CD4-positive, alpha-beta T cell treated with Interleukin-1 beta for 1 hour (primary cell): ENCODE measurements at regions not wholly inside any gene's neighbourhood (a gene's known extent, or its start where the extent isn't known, plus 50 kb on each side); places are given as distances from the start of the nearest gene placed in this dataset.

ENCODE experiments used
- DNase-seq, 2 donors: peaks; one replicate each; pipeline ENCODE4 v3.0.0-alpha.2; 2020 to 2022

DNA sequence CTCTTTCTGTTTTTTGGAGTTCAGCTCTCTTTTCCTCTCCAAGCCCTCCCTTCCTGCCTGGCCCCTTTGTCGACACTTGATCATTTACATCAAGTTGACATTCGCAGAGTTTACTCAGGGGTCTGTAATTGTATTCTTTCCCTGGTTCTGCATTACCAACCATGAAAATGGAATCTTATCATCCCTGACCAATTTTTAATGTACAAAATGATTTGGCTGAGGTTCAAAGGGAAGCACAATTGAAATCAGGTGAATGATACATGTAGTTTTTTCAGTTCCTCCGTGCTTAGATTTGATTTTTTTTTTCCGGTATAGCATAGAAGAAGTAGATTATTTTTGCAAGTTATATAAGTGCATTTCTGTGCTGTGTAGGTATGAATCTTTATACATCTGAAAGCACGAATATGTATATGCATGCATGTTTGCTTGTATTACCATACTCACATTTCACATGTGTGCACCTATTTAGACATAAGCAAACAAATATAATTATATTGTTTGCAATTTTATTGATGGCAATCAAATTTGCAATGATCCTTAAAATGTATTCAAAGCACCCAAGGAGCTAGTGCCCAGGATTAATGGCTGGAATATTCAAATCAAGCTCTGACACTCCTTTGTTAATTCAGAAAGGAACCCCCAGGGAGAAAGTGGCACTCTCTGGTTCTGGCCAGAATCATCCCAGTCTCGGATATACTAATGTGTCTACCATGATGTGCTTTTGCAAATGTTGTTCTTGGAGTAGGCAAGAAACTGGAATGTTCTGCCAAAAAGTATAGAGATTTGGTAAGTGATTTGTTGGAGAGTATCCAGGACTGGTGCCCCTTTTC lies 189.3 kb downstream of the VRK1 start:
- DNase-seq = no peak

DNA sequence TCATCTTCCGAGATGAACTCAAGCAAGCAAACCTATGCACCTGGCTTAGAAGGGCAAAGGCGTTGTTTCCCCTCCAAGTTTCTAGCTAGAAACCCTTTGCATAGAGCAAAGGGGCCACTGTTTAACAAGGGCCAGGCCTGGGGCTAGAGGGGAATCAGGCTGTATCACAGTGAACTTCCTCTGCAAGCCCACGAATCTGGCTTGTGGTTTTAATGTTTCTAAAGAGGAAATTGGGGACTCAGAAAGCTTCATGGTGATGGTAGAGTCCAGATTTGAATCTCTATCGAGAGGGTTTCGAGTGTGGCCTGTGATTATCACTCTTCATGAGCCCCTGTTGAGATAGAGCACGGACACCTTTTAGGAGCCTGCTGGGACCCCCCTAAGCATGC lies 189.9 kb downstream of the VRK1 start:
- no peak for DNase-seq

DNA sequence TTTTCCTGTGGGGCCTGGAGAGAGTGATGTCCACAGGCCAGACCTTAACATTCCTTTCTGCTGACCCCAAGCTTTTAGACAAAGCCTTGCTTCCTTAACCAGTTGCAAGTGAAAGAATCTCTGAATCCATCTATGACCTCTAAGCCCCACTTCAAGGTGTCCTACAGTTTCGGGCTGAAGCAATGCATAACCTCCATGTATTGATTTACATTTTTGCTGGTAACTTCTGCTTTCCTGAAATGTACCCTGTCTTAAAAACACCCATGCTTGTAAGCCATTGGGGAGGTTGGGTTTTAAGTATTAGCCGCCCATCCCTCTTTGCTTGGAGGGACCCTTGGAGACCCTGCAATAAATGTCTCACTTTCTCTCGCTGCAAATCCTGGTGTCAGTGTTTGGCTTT lies 190.6 kb downstream of the VRK1 start:
- DNase-seq = no peak

DNA sequence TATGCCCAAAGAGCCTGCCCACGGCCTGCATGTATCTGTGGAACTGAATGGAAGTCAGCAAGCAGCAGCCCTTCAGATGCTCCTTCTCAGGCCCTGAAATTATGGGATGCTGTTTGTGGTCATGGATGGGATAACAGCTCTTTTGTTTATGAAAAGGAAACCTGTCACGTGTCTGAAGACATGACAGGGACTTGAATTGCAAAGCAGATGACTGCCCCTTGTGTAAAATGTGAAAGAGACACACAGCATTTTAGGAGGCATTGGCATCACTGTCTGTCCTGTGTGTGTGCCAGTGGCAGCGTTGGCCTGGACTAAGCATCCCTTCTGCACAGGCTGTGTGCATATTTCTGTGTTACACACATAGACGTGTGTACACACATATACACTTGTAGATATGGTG lies 192.1 kb downstream of the VRK1 start:
- DNase-seq = no peak

DNA sequence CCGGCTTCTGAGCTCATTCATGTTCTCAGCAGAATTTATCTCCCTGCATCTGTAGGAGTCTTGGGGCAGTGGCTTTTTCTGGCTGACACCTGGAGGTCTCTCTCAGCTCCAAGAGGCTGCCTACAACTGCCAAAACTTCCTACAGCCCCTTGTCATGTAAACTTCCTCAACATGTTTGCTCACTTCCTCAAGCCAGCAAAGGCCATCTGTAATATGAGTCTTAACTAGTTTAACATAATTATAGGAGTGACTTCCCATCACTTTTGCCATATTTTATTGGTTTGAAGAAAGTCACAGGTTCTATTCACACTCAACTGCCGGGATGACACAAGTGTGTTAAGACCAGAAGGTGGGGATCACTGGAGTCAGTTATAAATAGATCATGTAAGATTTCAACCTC lies 194.0 kb downstream of the VRK1 start:
- no peak for DNase-seq

DNA sequence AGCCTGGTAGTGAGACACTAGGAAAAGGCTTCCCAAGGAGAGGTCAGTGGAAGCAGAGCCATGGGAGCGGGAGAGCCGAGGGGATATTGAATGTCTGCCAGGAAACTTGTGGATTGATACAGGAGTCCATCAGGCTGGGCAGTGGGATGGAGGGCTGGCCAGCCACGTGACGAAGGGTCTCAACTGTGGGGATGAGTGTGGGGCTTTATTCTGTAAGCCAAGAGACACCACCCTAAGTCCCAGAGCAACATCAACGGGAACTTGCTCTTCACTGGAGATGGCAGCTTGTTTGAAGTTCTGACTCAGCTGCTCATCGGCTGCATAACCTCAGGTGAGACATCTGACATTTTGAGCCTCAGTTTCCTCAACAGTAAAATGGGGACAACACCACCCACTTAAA lies 197.8 kb downstream of the VRK1 start:
- no peak for DNase-seq

DNA sequence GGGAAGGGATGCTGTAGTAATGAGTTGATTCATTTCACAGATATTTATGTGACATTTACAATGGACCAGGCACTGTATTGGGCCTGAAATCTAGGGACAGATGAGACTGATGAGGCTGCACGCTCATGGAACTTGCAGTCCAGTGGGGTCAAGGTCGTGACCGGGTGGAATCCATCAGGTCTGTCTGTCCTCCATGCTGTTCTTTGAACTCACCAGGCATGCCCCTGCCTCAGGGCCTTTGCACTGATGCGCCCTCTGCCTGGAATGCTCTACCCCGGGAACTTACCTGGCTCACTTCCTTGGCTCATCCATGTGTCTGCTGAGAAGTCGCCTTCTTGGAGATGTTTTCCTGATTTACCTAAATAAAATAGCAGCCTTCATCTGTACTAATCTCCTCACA lies 200.1 kb downstream of the VRK1 start:
- no peak for DNase-seq

DNA sequence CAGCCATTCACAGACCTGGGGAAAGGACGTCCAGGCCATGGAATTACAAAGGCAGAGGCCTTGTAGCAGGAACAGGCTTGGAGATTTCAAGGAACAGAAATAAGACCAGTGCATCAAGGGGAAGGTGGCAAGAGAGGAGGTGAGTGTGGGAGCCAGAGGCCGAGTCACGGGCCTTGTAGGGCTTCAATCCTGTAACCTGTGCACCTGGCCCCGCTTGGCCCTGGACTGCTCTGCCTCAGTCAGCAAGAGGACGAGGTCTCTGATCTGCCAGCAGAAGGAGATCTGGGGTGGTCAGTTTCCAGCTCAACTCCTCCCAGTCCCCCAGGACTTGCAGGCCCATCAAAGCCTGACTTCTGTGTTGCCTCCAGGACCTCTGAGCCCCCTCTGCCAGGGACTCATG lies 200.8 kb downstream of the VRK1 start:
- no peak for DNase-seq

DNA sequence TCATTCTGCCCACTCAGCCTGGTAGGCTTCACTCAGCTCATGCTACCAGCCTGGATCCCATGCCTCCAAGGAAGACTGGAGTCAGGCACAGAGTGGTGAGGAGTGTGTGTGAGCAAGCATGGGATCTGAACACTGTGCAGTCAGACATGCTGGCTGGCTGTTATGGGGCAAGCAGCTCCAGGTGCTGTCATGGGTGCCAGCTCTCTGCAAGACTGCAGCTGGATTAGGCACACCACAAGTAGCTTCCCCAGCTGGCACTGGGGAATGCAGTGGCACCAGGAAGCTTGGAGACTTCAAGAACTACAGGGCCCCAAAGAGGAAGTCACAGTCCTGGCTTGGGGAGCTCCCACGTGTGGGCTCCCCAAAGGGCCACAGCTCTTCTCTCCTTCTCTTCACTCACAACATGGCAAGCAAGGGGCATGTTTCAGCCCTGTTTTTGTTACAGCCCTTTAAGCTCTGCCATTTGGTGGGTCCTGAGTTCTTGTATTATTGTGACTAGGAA lies 202.5 kb downstream of the VRK1 start:
- no peak for DNase-seq

DNA sequence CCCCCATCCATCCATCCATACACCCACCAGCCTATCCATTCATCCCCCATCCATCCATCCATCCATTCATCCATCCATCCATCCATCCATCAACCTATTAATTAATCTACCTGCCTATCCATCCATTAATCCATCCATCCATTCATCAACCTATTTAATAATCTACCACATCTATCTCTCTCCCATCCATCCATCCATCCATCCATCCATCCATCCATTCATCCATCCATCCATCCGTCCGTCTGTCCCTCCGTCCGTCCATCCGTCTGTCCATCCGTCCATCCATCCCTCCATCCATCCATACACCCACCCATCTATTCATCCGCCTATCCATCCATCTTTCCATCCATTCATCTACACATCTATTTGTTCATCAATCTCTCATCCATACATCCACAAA lies 205.3 kb downstream of the VRK1 start:
- no peak for DNase-seq

DNA sequence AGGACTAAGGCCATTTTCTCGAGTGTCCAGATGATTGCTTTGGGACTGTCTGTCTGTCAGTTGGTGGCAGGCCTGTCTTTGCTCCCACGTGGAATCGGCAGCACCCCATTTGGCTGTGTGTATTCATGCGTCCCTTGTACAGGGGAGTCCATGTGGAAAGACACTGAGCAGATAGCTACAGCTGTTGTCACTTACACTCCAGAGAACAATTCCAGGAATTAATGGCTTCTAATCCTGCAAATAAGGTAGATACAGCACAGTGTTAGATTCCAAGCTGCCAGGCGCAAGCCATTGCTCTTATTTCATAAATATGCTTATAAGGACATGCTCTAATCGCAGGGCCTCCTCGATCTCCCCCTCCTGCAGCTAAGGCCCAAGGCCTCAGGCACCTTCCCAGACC lies 208.8 kb downstream of the VRK1 start:
- no peak for DNase-seq

DNA sequence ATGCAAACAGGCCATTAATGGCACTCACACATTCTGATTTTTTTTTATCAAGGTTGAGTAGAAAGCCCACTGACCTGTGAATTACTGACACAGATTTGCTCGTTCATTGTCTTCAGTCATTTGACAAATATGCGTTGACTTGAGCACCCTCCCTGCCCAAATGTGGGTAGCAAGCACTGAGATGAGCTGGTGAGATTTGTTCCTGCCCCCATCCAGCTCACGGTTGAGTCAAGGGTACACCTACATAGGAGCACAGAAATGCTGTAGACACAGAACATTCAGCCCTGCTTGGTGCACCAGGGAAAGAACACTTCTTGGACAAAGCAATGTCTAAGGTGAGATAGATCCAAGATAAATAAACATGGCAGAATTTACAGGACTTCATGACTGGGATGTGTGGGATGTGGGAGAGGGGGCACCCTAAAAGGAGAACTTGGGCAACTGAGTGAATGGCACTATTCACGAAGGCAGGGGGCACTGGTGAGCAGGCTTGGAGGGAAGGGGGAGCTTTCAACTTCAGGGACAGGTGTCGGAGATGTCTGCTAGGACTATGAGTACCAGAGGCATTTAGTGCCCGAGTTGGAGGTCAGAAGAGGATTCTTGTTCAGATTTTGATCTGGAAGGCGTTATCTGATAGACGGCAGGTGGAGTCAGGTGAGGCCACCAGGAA lies 213.4 kb downstream of the VRK1 start:
- no peak for DNase-seq

DNA sequence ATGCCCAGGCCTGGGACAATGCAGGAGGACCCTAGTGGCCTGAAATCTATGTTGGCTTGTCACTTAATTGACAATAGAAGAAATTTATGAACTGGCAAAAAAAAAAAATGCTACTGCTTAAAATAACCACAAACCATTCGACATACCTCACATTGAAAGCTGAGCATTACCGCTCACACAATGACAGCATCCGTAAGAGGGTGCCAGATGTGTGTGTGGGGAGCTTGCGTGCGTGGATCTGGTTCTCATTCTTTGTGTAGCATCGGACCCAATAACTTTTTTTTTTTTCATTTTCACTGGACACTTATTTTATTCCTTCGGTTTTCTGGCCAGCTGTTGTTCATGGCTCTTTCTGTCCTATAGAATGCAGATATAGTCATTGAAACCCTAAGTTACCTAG lies 216.7 kb downstream of the VRK1 start:
- DNase-seq = no peak

DNA sequence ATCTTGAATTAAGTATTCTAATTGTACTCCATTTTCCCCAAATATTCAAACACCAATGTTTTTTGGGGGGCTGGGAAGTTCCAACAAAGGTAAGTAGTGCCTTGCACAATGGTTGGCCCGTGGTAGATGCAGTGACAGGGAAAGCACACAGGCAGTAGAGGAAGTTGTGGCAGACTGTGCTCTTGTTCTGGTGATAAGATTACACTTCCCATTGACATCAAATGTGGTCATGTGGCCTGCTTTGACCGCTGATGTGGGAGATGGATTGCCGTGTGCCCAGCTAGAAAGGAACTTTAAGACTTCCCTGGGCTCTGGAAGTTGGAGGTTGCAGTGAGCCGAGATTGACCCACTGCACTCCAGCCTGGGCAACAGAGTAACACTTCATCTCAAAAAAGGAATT lies 223.8 kb downstream of the VRK1 start:
- no peak for DNase-seq

DNA sequence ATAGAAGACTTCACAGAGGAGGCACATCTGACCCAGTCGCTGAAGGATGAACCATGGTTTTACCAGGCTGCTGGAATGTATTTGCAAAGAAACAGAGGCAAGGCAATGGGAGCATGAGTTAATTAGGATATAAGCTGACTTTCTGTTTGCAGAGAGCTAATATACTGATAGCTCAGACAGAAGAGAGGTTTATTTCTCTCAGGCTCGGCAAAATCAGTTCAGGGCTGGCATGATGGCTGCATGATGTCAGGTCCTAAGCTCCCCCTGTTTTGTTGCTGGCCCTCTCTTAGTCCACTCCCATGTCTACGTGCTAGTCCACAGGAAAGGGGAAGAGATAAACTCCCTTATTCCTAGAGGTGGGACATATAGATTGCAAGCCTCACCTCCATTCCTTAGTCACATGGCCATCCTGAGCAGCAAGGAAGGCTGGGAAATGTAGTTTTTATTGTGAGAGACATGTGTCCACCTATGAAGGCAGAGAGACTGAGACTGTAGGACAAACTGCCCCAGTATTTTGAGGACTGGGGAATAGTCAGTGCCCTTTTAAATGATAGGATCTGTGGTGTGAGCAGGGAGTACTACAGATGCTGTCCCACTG lies 224.5 kb downstream of the VRK1 start:
- no peak for DNase-seq

DNA sequence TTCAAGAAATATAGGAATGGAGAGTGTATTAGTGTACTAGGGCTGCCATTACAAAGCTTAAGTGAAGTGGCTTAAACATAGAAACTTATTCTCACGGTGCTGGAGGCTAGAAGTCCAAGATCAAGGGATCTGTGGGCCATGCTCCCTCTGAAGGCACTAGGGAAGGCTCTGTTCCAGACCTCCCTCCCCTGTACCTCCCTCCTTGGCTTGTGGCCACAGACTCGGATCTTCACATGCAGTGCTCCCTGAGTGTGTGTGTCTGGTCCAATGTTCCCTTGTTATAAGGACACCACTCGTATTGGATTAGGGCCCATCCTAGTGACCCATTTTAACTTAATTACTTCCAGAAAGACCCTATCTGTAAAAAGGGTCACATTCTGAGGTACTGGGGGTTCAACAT lies 225.6 kb downstream of the VRK1 start:
- DNase-seq = no peak

DNA sequence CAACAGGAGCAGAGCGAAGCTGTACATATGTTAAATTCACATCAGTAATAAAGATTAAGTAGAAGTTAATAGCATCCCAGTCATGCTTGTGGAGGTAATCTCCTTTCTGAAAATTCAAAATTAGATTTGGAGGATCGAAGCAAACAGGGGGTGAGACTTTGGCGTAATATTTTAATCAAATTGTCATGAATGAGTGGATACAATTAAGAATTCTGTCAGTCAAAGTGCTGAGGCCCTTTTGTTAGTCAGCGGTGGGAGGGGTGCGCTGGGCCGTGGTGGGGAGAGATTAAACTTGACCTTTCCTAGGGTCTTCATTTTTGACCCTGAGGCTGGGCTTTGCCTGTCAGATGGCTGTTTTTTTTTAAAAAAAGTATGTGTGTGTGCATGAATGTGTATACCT lies 226.7 kb downstream of the VRK1 start:
- no peak for DNase-seq

DNA sequence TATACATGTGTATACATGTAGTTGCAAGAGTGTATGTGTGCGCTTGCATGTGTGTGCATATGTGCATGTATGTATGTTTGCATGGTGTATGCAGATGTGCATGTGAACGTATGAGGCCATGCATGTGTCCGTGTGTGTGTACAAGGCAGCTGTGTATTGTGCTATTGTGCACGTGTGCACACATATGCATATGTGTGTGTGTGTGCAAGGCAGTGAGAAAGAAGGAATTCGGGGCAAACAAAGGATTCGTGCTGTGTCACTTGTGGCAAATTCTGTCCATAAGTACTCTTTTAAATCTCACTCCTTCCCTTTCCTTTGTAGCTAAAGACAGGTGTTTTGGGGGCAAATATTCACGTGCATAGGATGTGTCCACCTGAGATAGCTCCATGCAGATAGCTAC lies 227.1 kb downstream of the VRK1 start:
- DNase-seq = no peak

DNA sequence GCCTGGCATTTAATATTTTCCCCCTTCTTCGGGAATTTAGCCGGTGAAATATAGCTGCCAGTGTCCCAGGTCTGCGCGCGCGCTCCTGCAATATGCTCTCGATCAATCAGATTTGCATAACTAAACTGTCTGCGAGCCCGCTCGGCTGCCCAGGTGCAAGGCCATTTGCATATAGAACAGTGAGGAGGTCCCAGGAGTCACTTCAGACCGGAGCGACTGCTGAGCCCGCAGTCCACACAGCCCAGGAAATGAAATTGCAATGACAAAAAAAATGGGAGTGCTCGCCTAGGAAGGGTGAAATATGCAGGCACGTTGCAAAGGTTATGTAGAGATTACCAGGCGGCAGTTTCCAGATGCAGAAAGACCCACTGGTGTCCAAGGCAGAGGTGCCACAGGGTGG lies 228.5 kb downstream of the VRK1 start:
- DNase-seq = no peak

DNA sequence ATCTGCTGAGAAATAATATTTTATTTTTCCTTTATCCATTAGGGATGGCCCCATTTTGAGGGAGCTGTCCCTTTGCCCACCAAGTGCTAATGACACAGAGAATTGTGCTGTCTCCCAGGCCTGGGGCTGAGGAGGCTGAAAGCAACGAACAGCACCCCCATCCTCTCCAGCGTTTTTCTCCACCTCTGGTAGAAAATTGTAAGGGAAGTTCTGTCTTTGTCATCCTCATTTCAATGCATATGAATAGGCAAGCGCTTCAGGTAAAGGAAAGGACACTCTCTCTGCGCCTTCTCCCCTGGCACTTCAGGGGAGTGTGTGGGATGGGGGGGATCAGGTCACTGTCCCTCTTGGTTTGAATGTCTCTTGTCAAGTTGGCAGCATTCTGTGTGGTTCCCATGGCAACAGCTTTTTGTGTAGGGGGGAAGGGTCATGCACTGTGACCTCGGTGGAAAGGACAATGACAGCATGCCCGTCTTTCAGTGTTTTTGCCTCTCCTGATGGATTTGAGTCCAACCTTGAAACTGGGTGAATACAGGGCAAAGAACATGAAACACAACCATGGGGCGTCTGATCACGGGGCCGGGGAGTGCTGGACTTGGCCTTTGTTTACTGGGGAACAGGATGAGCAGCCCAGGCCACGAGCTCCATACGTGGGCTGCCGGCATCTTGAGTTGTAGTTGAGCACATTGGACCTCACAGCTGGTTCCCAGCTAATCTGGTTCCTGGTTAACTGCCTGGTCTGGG lies 230.2 kb downstream of the VRK1 start:
- DNase-seq = no peak

DNA sequence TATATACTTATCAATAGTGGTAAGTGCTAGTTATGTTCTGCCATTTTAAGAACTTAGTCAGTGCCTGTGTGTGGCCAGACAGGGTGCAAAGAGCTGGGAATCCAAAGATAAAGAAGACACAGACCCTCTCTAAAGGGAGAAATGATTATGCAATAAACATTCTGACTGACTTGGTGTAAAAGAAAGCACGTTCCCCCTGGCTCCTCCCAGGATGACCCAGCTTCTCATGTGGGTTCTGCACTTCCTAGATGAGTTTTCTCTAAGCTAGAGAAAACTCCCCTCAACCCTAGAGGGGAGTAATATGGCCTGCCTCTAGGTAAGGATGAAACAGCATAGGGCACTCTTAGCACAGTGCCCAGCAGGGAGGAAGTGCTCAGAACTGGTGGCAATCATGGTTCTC lies 231.2 kb downstream of the VRK1 start:
- no peak for DNase-seq

DNA sequence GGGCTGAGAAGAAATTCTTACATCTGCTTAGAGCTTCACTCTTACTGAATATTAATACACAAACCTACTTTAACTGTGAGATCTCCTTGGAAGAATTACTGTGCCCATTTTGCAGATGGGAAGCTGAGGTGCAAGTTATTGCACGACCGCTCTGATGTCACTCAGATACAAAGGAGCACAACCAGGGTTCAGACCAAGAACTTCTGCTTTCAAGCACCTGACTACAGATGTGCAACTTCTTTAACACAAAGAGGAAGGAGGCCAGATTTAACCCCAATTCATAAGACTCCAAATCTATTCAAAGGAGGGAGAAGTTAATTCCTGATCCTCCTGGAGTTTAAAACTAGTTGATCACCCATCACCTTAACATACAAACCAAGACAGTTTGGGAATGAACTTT lies 232.6 kb downstream of the VRK1 start:
- no peak for DNase-seq

DNA sequence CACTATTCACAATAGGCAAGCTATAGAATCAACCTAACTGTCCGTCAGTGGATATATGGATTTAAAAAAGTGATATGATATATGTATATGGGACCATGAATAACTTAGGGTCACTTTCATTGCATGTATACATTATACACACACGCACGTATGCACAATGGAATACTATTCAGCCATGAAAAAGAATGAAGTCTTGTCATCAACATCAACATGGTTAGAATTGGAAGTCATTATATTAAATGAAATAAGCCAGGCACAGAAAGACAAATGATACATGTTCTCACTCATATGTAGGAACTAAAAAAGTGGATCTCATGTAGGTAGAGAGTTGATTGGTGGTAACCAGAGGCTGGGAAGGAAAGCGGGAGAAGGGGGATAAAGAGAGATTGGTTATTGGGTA lies 234.3 kb downstream of the VRK1 start:
- DNase-seq = no peak
